Inferior parietal cortex (tissue), 1 donor: ENCODE measurements at regions not wholly inside any gene's neighbourhood (a gene's known extent, or its start where the extent isn't known, plus 50 kb on each side); places are given as distances from the start of the nearest gene placed in this dataset.
"Not testable (repeated sequence)": the region's sequence is repeated elsewhere in the genome, so short reads cannot be mapped to it uniquely, and the experiment has no call there.

Experiments
- DNase-seq: peaks from one replicate; pipeline ENCODE4 v3.0.0-alpha.2; 2016; ENCODE audit errors: extremely low spot score

GRCh38 chr3:170709046-170709445 lies 123.2 kb upstream of the SLC7A14 start:
- DNase-seq, result no peak

- DNase-seq, result no peak
These were observed 122.0 kb upstream of the SLC7A14 start for GRCh38 chr3:170707899-170708298.

- DNase-seq, result no peak
These were observed 119.3 kb upstream of the SLC7A14 start for GRCh38 chr3:170705131-170705530.

- DNase-seq, result no peak
These were observed 117.3 kb upstream of the SLC7A14 start for GRCh38 chr3:170703121-170703588.

GRCh38 chr3:170701696-170702678 lies 116.1 kb upstream of the SLC7A14 start:
- no peak for DNase-seq

DNA sequence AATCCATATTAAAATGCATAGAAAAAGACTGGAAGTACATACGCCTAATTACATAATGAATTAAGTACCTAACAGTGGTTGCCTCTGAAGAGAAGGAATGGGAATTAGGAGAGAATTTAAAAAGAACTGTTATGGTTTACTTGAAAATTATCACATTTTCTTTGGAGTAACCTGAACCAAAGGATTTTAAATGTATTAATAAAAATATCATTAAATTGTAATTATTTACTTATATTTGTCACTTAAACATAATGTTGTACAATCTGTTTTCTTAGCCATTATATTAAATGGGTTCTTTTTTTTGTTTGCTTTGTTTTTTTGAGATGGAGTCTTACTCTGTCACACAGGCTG lies 114.2 kb upstream of the SLC7A14 start:
- DNase-seq, result no peak

- DNase-seq, result no peak
These were observed 113.5 kb upstream of the SLC7A14 start for GRCh38 chr3:170699158-170700053.

GRCh38 chr3:170697908-170698307 lies 112.0 kb upstream of the SLC7A14 start:
- no peak for DNase-seq

GRCh38 chr3:170697131-170697530 lies 111.3 kb upstream of the SLC7A14 start:
- no peak for DNase-seq

DNA sequence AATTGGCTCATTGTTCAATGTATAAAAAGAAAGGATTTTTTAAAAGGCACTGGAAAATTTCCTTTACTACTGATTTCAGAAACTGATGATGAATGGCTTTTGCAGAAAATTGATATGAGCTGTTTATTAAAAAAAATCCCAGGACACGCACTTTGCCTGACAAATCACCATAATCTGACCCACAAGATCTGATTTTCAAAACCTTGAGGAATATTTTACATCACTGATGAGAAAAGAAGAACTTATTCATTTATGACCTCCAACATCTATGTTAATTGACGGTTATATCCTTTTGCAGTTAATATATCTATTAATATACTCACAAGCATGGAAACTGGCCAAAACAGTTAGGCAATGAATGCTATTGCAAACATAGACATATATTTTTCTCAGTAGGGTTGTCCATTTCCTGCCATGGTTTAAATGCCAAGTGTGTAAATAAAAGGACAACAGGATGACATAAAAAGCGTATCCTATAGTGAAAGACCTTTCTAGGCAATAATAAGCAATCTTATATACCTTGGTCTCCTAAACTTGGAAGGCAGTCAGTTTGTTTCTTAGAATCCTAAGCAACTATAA lies 109.7 kb upstream of the SLC7A14 start:
- no peak for DNase-seq

GRCh38 chr3:170692720-170693119 lies 106.8 kb upstream of the SLC7A14 start:
- no peak for DNase-seq

GRCh38 chr3:170690661-170690981 lies 104.7 kb upstream of the SLC7A14 start:
- no peak for DNase-seq

DNA sequence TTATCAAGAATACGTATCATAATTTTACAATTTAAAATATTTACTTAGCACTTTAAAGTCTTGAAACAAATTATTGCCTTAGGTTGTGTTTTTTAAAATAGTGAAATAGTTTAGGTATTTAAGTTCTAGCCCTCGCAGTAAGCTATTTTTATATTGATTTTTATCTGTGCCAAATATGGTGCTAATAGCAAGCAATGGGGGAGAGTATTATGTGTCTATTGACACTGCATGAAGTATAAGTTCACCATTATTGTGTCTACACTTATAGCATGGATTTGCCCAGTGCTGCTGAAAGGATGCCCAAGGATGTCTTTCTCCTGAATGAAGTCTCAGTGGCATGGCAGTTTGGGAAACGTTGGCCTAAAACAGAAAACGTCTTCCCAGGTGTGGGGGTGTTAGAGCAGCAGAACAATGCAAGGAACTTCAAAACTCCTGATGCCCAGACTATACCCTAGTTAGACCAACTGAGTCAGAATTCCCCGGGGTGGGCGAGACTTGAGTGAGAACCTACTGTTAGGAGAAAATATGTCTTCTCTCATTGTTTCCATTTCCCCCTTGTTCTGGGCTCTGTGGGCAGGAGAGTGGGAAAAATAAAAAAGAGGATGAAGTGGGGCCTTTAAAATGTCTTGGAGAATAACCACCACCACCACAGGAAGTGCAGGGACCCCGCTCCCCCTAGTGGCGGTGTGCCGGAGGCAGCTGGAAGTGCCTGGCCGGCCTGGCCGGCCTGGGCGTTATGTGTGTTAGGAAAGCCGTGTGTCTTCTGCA lies 104.2 kb upstream of the SLC7A14 start:
- peak; percentile 68 for DNase-seq

DNA sequence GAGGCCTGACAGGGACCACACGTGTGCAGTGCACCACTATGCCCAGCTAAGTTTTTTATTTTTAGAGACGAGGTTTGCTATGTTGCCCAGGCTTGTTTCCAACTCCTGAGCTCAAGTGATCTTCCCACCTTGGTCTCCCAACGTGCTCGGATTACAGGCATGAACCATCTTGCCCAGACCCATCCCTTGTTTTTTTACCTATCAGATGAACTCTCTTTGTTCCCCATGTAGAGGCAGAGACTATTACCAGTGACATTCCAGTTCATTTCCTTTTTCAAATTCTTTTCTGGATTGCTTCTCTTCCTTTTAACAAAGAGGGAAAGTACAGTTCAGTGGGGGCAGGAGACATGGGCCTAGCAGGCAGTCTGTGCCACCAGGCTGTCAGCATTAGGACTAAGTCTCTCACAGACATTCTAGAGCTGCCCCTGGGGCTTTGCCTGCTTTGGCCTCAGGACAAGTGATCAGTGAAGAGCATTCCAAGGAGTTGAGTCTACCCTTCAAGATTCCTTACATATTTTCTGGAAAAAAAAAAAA lies 103.5 kb upstream of the SLC7A14 start:
- DNase-seq, result no peak

DNA sequence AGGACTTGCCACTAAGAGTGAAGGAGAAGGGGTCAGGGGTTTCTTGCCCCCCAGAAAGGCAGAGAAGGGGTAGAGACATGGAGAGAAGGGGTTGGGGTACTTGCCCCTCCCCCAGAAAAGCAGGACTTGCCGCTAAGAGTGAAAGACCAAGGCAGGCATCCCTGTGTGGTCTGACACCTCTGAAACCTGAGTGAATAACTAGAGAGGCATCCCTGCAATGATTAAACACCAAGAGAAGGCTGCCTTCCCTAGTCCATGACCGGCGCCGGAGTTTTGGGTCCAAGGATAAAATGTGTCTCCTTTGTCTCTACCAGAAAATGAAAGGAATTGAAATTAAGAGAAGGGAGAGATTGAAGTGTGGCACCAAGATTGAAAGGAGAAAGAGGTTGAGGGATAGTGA lies 102.3 kb upstream of the SLC7A14 start:
- DNase-seq, result not testable (repeated sequence)

- DNase-seq, result no peak
These were observed 94.7 kb upstream of the SLC7A14 start for GRCh38 chr3:170680593-170680992.

GRCh38 chr3:170679190-170679589 lies 93.3 kb upstream of the SLC7A14 start:
- no peak for DNase-seq

DNA sequence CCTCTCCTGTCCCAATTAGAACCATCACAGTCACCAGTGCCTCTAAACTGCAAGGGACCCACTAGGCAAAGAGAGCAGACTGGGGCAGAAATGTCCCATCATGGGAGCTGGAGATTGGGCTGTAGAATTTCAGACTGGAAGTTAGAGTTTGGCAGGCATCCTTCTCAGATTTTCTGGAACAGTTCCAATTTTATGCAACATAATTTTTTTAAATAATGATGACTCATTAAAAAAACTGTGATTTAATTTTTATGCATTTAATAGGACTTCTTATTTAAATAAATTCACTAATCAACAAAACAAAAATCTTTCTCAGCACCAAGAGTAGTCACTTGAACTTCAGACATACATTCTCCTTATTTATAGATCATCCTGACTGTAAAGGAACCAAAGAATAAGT lies 84.6 kb upstream of the SLC7A14 start:
- DNase-seq, result no peak

DNA sequence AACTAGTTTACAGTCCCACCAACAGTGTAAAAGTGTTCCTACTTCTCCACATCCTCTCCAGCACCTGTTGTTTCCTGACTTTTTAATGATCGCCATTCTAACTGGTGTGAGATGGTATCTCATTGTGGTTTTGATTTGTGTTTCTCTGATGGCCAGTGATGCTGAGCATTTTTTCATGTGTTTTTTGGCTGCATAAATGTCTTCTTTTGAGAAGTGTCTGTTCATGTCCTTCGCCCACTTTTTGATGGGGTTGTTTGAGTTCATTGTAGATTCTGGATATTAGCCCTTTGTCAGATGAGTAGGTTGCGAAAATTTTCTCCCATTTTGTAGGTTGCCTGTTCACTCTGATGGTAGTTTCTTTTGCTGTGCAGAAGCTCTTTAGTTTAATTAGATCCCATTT lies 77.1 kb upstream of the SLC7A14 start:
- not testable (repeated sequence) for DNase-seq

DNA sequence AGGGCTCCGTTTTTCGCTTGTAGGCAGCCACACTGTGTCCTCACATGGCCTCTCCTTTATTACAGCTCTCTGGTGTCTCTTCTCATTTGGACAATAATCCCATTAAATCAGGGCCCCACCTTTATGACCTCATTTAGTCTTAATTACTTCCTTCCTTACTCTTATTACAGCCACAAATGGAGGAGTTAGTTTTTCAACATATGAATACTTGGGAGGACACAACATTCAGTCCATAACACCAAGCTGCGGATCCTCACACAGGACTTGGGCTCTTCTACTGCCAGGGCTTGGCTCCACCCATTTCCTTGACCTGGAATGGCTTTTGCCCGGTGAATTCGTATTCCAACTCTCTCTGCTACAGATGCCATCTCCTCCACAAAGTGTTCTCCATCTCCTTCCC lies 74.3 kb upstream of the SLC7A14 start:
- DNase-seq, result no peak

- no peak for DNase-seq
These were observed 71.4 kb upstream of the SLC7A14 start for GRCh38 chr3:170657312-170657711.
